ENCODE measurements at regions not wholly inside any gene's neighbourhood (a gene's known extent, or its start where the extent isn't known, plus 50 kb on each side); places are given as distances from the start of the nearest gene placed in this dataset.

DNA sequence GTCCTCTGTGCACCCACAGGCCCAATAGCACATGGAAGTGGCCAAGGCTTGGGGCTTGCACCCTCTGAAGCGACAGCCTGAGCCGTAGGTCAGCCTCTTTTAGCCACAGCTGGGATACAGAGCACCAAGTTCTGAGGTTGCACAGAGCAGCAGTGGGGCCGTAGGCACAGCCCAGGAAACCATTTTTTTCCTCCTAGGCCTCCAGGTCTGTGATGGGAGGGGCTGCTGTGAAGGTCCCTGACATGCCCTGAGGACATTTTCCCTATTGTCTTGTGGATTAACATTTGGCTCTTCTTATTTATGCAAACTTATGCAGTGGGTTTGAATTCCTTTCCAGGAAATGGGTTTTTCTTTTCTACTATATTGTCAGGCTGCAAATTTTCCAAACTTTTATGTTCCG, 878.7 kb upstream of the MAN1A1 start:
- DNase-seq (ENCODE audit: low read depth): no peak

DNA sequence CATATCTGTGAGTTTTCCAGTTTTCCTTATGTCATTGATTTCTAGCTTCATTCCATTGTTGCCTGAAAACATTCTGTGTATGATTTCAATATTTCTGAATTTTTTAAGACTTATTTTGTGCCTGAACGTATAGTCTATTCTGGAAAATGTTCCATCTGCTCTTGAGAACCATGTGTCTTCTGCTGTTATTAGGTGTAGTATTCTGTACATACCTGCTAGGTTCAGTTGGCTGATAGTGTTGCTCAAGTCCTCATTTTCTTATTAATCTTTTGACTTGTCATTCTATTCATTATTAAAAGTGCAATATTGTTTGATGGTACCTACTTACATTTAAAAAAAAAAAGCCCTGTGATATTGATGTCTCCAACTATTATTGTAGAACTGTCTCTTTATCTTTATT, 869.8 kb upstream of the MAN1A1 start:
- DNase-seq (ENCODE audit: low read depth): no peak

DNA sequence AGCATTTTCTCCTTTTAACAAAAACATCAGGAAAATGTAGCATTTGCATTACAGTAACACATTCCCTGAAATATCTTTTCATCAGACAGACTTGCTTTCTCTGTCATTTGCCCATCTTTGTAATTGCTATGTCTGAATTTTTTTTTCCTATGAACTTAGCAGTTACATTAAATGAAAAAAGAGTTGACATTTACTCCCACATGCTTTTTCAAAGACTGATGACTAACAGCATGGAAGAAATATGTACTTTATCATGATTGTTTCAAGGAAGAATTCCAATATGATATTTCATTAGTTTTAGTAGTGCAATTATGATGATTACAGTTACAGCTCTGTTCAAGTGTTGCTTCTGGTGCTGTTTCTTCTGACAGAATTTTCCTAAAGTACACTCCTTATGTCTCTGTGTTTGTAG, 864.5 kb upstream of the MAN1A1 start:
- no peak for DNase-seq (ENCODE audit: low read depth)

DNA sequence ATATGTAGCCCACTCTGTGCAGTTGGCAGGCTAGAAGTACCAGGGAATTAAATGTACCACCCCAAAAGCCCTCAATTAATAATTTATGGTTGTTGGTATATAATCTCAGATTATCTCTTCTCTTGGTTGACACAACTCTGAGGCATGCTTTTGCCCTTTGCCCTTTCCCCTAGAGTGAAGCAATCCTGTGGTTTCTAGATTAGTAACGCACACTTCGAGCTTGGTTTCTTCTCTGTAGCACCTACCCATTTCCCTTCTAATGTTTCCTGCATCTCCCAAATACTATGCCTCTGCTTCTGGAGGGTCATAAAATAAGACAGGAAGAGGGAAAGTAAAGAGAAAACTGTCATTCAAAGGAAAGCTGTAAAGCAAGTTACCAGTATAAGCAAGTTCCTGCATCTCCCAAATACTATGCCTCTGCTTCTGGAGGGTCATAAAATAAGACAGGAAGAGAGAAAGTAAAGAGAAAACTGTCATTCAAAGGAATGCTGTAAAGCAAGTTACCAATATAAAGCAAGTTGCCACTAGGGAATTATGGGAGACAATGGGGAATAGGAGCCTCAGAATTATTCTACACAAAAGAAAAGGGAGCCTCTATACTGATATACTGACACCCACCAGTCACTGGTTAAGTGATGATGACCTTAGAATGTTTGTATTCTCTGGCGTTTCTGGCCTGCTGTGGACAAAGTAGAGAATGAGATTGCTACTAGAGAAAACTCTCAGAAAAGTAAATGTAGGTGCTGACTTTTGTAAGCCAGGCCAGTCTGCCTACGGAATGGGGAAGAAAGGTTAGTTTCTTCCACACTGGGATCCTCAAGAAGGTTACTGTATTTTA, 862.6 kb upstream of the MAN1A1 start:
- no peak for DNase-seq (ENCODE audit: low read depth)

DNA sequence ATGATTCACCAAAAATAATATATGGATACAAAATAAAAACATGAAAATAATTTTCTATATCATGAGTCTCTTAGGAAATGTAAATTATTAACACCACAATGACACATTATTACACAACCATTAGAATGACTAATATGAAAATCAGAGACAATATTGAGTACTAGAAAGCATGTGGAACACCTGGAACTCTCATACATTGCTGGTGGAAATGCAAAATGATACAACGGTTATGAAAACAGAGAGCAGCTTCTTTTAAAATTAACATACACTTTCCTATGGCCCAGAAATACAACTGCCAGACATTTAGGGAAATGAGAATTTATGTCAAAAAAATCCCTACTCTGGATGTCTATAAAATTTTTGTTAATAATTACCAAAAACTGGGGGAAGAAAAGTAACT, 853.3 kb upstream of the MAN1A1 start:
- no peak for DNase-seq (ENCODE audit: low read depth)

GRCh38 chr6:120200853-120201252, 851.3 kb upstream of the MAN1A1 start:
- no peak for DNase-seq (ENCODE audit: low read depth)

GRCh38 chr6:120198033-120198432, 848.5 kb upstream of the MAN1A1 start:
- DNase-seq (ENCODE audit: low read depth): no peak

GRCh38 chr6:120186080-120186479, 836.5 kb upstream of the MAN1A1 start:
- no peak for DNase-seq (ENCODE audit: low read depth)

DNA sequence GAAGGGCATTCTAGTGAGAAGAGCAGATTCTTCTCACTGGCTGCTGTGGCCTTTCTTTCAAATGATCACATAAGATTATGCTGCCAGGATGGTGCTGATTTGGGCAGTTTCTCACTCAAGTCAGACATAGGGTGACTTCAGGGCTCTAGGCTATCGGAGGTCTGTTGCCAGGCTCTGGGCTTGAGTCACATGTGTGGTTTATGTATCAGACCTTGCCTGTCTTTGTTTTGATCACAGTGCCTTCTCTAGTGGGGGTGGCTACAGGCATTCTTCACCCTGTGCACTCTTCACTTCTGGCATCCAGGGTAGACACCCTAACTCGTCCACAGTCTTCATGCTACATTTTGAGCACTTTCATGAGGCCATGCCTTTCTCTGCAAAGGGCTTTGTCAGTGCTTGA, 823.7 kb upstream of the MAN1A1 start:
- DNase-seq (ENCODE audit: low read depth): no peak

DNA sequence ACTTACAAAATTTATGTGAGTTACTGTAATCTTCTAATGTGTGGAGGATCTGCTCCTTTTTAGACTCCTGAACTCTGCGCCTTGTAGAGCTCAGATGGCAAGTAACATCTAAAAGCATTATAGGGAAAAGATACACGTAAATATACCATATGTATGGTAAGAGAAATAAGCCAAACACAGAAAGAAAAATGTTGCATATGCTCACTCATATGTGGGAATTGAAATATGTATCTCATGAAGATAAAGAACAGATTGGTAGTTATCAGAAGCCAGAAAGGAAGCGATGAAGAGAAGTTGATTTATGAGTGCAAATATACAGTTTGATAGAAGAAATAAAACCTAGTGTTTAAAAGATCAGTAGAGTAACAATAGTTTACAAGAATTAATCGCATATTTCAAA, 815.0 kb upstream of the MAN1A1 start:
- no peak for DNase-seq (ENCODE audit: low read depth)

GRCh38 chr6:120157873-120158272, 808.3 kb upstream of the MAN1A1 start:
- no peak for DNase-seq (ENCODE audit: low read depth)

GRCh38 chr6:120147071-120147871, 797.7 kb upstream of the MAN1A1 start:
- DNase-seq (ENCODE audit: low read depth): no peak

DNA sequence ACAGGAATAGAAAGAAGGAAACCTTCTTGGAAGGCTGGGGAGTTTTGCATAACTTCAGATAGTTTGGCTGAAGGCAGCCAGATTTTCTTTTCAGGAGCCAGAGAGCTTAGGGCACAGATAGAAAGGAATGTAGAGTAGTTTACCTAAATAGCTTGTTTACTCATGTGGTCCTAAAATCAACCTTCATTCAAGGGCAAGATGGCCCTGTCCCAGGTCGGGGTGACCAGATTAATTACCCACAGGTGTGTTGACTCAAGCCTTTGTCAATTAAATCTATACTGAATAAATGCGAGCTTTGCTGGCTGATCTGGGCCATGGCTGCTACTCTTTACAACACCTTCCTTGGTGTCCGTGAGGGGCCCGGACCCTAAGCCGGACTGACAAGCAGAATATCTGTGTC, 792.0 kb upstream of the MAN1A1 start:
- DNase-seq (ENCODE audit: low read depth): no peak

GRCh38 chr6:120137492-120137891, 787.9 kb upstream of the MAN1A1 start:
- DNase-seq (ENCODE audit: low read depth): no peak

DNA sequence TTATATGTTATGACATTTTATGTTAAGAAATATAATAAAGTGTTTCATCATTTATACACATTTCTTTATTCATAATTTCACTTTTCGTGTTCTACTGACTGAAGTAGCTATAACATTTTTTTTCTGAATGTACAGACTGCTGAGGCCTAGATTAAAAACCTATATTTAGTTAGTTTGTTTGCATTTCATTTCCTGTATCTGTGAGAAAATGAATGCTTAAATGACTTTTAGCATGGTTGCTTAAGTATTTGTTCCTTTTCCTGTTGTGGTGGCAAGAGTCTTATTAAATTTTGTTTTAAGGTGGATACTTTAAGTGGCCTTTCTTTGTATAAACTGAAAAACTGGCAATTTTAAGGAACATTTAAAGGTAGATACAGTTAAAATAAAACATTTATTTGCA, 779.7 kb upstream of the MAN1A1 start:
- DNase-seq (ENCODE audit: low read depth): no peak

DNA sequence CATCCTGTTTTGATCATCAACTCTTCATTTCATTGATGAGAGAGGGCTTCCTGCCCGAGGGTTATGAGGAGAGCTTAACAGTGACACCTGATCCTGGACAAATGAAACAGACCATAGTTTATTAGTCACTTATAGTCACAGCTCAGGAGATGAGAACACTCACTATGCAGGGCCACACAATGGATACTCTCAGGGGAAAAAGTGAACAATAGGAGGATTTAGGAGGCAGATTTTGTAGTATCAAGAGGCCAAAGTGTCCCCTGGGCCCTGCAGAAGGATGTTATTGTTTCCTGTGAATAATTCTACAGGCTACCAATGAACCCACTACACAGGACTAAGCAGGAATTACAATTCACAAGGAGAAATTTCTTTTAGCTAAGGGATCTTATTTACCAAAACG, 772.8 kb upstream of the MAN1A1 start:
- DNase-seq (ENCODE audit: low read depth): no peak

GRCh38 chr6:120116343-120116742, 766.8 kb upstream of the MAN1A1 start:
- no peak for DNase-seq (ENCODE audit: low read depth)

DNA sequence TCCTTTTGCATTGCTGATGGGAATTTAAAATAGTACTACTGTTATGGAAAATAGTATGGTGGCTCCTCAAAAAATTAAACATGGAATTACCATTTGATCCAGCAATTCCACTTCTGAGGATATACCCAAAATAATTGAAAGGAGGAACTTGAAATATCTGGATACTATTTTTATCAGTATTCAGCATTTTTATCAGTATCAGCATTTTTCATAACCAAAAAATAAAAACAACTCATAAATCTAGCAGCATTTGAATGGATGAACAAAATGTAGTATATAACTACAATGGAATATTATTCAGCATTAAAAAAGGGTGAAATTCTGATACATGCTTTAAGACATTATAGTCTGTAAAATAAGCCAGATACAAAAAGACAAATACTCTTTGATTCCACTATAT, 763.4 kb upstream of the MAN1A1 start:
- DNase-seq (ENCODE audit: low read depth): no peak

- no peak for DNase-seq (ENCODE audit: low read depth)
These were observed 761.4 kb upstream of the MAN1A1 start for GRCh38 chr6:120111001-120111400.

DNA sequence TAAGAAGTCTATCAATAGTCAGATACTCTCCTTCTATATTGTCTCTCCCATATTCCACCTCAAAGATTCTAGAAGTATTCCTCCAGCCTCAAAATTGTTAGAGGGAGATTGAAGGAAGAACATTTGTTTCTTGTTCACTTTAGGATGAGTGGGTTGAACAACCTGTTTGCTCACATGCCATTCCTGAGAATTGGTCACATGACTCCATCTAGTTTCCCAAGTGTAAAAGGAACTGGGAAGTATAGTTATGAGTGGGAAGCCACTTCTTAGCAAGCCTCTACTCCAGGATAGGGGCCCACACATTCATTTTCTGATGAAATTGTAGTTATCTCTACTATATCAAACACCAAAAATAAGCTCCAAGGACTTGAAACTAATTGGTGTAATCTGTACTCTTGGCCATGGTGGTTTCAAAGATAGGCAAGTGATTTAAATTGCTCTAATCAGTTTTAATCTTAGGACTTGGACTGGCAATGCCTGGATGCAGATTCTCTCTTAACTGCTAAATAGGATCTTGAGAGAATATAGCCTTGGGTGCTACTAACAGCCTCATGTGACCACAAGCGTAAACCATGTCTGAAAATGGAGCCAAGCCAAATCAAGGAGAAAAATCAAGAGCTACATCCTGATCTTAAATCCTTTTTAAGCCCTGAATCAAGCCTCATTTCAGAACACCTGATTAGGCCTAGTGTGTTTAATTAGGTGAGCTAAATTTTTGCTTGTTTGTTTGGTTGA, 758.7 kb upstream of the MAN1A1 start:
- DNase-seq (ENCODE audit: low read depth): no peak

DNA sequence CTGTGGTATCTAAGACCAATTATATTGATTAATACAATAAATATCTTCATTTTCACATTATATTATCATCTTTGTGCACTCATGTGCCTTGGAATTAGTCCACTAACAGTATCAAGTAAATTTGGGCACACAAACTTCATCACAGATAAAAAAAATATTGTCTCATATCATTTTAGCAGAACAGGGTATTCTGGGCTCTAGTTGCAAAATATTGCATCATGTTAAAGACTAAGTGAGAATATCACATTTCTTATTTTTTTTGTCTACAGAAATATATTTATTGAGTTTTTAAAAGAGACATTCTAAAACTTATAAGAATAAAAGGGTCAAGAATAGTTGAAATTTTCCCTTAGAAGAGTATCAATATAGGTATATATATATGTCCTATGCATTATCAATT, 754.1 kb upstream of the MAN1A1 start:
- DNase-seq (ENCODE audit: low read depth): no peak

DNA sequence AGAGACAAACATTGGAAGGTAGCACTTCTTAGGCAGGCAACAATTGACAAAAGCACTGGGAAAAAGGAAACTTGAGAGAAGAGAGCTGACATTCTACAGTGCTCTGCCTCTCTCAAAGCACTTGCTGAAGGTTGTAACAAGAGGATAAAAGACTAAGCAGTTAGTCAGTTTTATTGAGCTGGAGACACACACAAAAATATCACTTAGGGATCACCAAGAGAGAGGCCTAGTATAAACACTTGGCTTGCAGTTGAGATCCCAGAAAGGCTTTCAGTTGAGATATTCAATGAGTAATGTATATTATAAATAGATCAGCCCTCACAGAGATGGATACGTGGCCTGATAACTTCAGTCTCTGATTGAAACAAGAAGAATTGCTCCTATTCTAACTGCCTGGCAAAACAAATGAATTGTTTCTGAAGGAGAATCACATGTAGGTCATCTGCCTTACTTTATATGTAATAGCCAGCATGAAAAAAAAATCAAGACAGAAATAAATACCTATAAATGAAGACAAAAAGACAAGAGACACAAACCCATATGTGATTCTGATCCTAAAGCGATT, 747.2 kb upstream of the MAN1A1 start:
- no peak for DNase-seq (ENCODE audit: low read depth)

All from stimulated activated CD8-positive, alpha-beta memory T cell treated with anti-CD3 and anti-CD28 coated beads, Interleukin-15, amount 100 ng/mL, for 1 hour (primary cell).